Right renal cortex interstitium (tissue), 3 donors: ENCODE measurements at regions not wholly inside any gene's neighbourhood (a gene's known extent, or its start where the extent isn't known, plus 50 kb on each side); places are given as distances from the start of the nearest gene placed in this dataset.
"Not testable (repeated sequence)": the region's sequence is repeated elsewhere in the genome, so short reads cannot be mapped to it uniquely, and the experiment has no call there.

Experiments used
- DNase-seq, 3 donors: peaks; one replicate each; pipeline ENCODE4 v3.0.0-alpha.2; 2013; ENCODE audit warnings: low read depth in 3 of 3, low spot score in 2 of 3

- no peak for DNase-seq
Observed at GRCh38 chr6:114862819-114863218, 520.0 kb upstream of the HS3ST5 start.

GRCh38 chr6:114862064-114862463, 519.2 kb upstream of the HS3ST5 start:
- no peak for DNase-seq

- no peak for DNase-seq
Observed at GRCh38 chr6:114844359-114844758, 501.5 kb upstream of the HS3ST5 start.

- no peak for DNase-seq
Observed at GRCh38 chr6:114839019-114839418, 496.2 kb upstream of the HS3ST5 start.

GRCh38 chr6:114833211-114833610, 490.4 kb upstream of the HS3ST5 start:
- DNase-seq: no peak

- no peak for DNase-seq
Observed at GRCh38 chr6:114830515-114830914, 487.7 kb upstream of the HS3ST5 start.

- no peak for DNase-seq
Observed at GRCh38 chr6:114827135-114827534, 484.3 kb upstream of the HS3ST5 start.

GRCh38 chr6:114824409-114824808, 481.6 kb upstream of the HS3ST5 start:
- DNase-seq: no peak

- DNase-seq: no peak
Observed at GRCh38 chr6:114816678-114817077, 473.9 kb upstream of the HS3ST5 start.

GRCh38 chr6:114810468-114810867, 467.6 kb upstream of the HS3ST5 start:
- no peak for DNase-seq

- not testable (repeated sequence) for DNase-seq
Observed at GRCh38 chr6:114805426-114805825, 462.6 kb upstream of the HS3ST5 start.

GRCh38 chr6:114796576-114796975, 453.8 kb upstream of the HS3ST5 start:
- DNase-seq: no peak

GRCh38 chr6:114793428-114793827, 450.6 kb upstream of the HS3ST5 start:
- DNase-seq: no peak

GRCh38 chr6:114785235-114786127, 442.7 kb upstream of the HS3ST5 start:
- DNase-seq: no peak

- no peak for DNase-seq
Observed at GRCh38 chr6:114783783-114784182, 441.0 kb upstream of the HS3ST5 start.

- no peak for DNase-seq
Observed at GRCh38 chr6:114783083-114783482, 440.3 kb upstream of the HS3ST5 start.

GRCh38 chr6:114764866-114765265, 422.0 kb upstream of the HS3ST5 start:
- DNase-seq: no peak

GRCh38 chr6:114762145-114762544, 419.3 kb upstream of the HS3ST5 start:
- no peak for DNase-seq

GRCh38 chr6:114747995-114748625, 405.3 kb upstream of the HS3ST5 start:
- peak; percentile 13 to 18 (median 17) for DNase-seq

GRCh38 chr6:114740547-114740946, 397.7 kb upstream of the HS3ST5 start:
- no peak for DNase-seq

GRCh38 chr6:114739656-114740055, 396.8 kb upstream of the HS3ST5 start:
- no peak for DNase-seq
